Peyer's patch (tissue), 4 donors: ENCODE measurements at regions not wholly inside any gene's neighbourhood (a gene's known extent, or its start where the extent isn't known, plus 50 kb on each side); places are given as distances from the start of the nearest gene placed in this dataset.

ENCODE experiments used
- POLR2A ChIP-seq, 2 donors: fragments of 450-650 bp; IDR thresholded peaks; one replicate each; pipeline ENCODE4 v1.5.1; 2017; ENCODE audit warnings: antibody characterized with exemption in 2 of 2, mild to moderate bottlenecking in 2 of 2, moderate library complexity in 2 of 2
- TF ChIP-seq, protein P1 (sequence below), 6 experiments: fragments of 450-650 bp in 4 of 6; fragments of 200-600 bp in 2 of 6; sonication (generic) in 1 of 6; IDR thresholded peaks; one replicate each; pipeline ENCODE4 v1.5.1; 2017 to 2019; ENCODE audit warnings: antibody characterized with exemption in 6 of 6, mild to moderate bottlenecking in 3 of 6, moderate library complexity in 1 of 6

GRCh38 chr16:48479329-48479728 lies 94.1 kb upstream of the SIAH1 start:
- TF ChIP-seq POLR2A (IDR thresholded peaks at IDR 0.05): no peak
- TF ChIP-seq, protein P1, sequence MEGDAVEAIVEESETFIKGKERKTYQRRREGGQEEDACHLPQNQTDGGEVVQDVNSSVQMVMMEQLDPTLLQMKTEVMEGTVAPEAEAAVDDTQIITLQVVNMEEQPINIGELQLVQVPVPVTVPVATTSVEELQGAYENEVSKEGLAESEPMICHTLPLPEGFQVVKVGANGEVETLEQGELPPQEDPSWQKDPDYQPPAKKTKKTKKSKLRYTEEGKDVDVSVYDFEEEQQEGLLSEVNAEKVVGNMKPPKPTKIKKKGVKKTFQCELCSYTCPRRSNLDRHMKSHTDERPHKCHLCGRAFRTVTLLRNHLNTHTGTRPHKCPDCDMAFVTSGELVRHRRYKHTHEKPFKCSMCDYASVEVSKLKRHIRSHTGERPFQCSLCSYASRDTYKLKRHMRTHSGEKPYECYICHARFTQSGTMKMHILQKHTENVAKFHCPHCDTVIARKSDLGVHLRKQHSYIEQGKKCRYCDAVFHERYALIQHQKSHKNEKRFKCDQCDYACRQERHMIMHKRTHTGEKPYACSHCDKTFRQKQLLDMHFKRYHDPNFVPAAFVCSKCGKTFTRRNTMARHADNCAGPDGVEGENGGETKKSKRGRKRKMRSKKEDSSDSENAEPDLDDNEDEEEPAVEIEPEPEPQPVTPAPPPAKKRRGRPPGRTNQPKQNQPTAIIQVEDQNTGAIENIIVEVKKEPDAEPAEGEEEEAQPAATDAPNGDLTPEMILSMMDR (IDR thresholded peaks at IDR 0.05): no peak
